Activated naive CD8-positive, alpha-beta T cell (primary cell): ENCODE measurements at regions not wholly inside any gene's neighbourhood (a gene's known extent, or its start where the extent isn't known, plus 50 kb on each side); places are given as distances from the start of the nearest gene placed in this dataset.

Experiments
- H3K27ac Mint-ChIP-seq: one replicate; pipeline ENCODE4 v1.8.0; 2021; ENCODE audit warnings: mixed read lengths
- H3K27me3 Mint-ChIP-seq: one replicate; pipeline ENCODE4 v1.8.0; 2021; ENCODE audit warnings: mixed read lengths
- H3K36me3 Mint-ChIP-seq: one replicate; pipeline ENCODE4 v1.8.0; 2021; ENCODE audit warnings: mixed read lengths
- H3K4me1 Mint-ChIP-seq: one replicate; pipeline ENCODE4 v1.8.0; 2021; ENCODE audit warnings: low read depth, mixed read lengths
- H3K4me3 Mint-ChIP-seq: one replicate; pipeline ENCODE4 v1.8.0; 2021; ENCODE audit warnings: mild to moderate bottlenecking, mixed read lengths
- H3K9me3 Mint-ChIP-seq: one replicate; pipeline ENCODE4 v1.8.0; 2021; ENCODE audit warnings: low read depth, mixed read lengths

DNA sequence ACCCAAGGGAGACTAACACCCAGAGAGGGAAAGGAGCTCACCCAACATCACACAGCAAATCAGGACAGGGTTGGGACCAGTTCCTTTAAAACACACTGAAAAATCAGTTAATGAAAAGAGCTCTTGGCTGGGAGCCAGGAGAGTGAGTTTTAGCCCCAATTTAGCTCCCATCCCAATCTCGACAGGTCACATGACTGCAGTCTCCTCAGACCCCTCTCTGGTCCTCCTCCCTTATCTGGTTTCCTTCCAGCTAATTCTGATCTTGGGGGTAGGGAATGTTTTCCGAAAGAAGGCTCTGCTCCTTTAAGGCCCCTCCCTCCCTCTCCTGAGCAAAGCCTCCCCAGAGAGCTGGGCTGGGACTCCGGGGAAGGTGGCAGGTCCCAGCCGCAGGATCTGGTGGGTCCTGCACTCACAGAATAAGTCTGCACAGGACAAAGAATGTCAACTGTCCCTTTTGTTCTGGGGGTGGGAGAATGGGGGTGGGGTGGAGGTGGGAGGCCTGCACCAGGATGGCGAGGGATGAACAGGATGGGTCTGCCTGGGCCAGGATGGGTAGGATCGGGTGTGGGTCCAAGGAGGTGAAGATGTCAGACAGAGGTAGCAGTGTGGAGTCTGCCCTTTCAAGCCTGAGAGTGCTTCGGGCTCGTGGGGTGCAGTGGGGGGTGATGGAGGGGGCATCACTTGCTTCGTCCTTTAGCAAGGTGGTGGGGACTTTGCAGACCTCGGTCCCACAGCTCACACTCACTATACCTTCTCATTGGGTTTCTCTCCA is 57.3 kb upstream of the SSBP3 start:
- Mint-ChIP-seq H3K9me3 (no peaks in the 10 kb centered on the region), H3K4me1 (peaks cover 40% of the 10 kb centered on the region), H3K36me3 (no peaks in the 10 kb centered on the region), H3K27me3 (no peaks in the 10 kb centered on the region), H3K27ac (peak overlapping the region; percentile 5), H3K4me3 (no peak overlapping the region)

DNA sequence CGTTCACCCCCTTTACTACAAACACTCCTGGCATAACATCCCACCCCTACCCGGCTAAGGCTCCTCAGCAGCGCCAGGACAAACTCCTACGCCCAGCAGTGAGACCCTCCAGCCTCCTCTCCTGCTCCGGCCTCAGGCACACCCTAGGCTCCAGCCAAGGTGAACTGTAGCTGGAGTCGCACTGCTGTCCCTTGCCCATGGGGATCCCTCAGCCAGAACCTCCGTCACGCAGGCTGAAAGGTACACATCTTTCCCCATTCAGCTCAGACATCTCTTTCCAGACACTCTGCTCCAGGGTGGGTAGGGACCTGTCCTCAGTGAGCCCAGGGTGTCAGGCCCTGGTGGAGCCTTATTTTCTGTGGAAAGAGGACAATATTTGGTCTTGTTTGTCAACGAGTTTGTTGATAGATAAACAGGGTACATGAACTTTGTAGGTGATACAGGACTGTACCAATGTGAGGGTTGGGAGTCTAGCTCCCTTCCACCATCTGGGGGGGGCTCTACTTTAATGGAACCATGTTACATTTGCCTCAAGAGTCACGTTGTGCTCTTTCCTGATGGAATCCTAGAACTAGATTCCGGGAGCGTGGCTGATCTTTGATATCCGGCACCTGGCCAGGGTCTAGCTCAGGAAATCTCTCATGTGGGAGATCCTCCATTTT is 56.5 kb upstream of the SSBP3 start:
- Mint-ChIP-seq H3K9me3 (no peaks in the 10 kb centered on the region), H3K36me3 (no peaks in the 10 kb centered on the region), H3K4me3 (no peak overlapping the region), H3K4me1 (peaks cover 43% of the 10 kb centered on the region), H3K27me3 (no peaks in the 10 kb centered on the region), H3K27ac (peak overlapping the region; percentile 5)

DNA sequence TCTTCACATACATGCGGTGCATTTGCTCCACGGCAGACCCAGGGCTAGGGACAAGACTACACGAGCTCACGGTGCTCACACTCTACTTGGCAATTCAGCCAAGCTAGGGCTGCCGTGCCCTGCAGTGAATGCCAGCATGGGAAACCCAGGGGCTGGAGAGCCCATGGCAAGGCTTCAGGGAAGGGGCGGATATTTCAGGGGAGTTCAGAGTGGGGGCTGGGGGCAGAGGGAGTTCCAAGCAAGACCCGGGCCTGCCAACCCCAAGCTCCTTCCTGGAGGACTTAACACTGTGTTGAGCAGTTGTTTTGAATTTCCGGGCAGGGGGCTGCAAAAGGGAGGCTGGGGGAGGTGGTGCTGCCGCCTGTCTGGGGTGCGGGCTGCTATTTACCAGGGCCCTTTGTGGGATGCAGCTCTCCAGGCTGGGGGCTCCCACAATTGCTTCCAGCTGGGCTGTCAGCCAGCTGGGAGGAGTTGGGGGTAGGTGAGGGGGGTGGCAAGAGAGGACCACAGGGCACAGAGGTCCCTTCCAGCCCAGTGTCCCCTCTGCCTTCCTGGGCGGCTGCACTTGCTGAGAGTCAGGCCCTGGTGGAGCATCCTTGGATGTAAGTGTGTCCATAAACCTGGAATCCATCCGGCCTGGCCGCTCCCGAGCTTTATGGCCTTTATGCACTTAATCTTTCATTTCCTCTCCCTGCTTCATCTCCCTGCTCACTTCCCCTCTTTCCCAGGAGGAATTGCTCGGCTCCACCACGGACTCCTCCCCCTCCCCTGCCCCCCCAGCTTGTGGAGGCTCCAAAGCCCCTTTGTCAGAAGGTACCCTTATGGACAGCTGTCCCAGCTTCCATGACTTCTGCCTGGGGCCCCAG is 55.8 kb upstream of the SSBP3 start:
- Mint-ChIP-seq H3K36me3 (no peaks in the 10 kb centered on the region), H3K27me3 (no peaks in the 10 kb centered on the region), H3K9me3 (no peaks in the 10 kb centered on the region), H3K4me1 (peaks cover 43% of the 10 kb centered on the region), H3K27ac (peak overlapping the region; percentile 5), H3K4me3 (no peak overlapping the region)

DNA sequence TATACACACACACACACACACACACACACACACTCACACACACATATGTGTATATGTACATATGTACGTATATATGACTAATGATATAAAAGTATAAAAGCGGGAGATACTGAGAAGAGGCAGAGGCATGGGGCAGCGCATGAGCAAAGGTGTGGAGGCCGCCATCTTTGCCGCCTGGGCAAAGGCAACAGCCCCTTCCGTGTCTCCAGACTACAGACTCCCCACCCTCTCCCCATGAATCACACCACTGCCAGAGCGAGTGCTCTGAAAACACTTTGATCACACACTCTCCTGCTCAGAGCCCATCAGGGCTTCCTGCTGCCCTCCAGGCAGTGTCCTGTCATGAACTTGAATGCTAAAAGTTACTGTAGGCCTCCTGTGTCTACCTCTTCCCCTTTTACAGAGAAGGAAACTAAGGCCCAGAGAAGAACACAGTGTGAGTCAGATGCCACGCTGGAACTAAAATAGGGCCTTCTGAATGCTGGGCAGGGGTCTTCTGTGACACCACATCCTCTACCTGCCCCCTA is 54.7 kb upstream of the SSBP3 start:
- peaks cover 43% of the 10 kb centered on the region for H3K4me1 Mint-ChIP-seq

DNA sequence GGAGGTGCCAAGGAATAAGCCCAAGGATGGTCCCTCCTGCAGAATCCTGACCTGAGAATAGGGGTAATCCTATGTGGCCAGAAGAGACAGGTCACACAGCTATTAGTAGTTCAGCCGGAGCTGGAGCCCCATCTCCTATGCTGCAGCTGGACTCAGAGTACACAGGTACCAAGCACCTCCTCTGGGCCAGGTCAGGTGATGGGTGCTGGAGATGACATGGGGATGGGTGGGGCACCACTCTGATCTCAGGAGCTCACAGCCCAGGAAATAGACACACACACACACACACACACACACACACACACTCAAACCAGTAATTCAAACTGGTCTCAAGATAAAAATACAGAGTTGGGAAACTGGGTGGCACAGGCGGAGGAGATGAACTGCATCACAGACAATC is 54.2 kb upstream of the SSBP3 start:
- H3K9me3 Mint-ChIP-seq = no peaks in the 10 kb centered on the region

More for the DNA sequence above, 54.7 kb upstream of the SSBP3 start:
- Mint-ChIP-seq H3K27ac (peak overlapping the region; percentile 83), H3K27me3 (no peaks in the 10 kb centered on the region), H3K9me3 (no peaks in the 10 kb centered on the region), H3K4me3 (no peak overlapping the region), H3K36me3 (no peaks in the 10 kb centered on the region)

DNA sequence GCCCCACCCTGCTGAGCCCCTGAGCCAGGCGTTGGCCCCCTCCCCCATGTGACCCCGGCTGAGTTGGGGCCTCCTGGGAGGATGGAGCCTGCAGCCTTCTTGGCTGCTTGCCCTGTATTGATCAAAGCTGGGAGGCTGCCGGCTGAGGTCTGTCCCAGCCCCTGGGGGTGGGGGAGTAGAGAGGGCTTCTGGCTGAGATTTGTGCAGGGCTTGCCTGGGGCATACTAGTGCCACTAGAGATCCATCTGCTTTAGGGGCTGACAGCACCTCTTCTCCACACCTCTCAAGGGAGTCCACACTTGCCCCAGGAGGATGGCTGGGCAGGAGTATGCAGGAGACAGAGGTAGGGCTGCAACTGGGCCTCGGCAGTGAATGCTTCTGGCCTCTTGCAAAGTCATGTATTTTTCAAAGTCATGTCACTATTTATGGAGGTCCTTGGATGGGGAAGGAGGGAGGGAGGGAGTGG is 53.6 kb upstream of the SSBP3 start:
- Mint-ChIP-seq H3K9me3 (no peaks in the 10 kb centered on the region), H3K4me3 (peak overlapping the region; percentile 21), H3K36me3 (no peaks in the 10 kb centered on the region), H3K27ac (peak overlapping the region; percentile 22), H3K27me3 (no peaks in the 10 kb centered on the region), H3K4me1 (peaks cover 41% of the 10 kb centered on the region)

More for the DNA sequence above, 54.2 kb upstream of the SSBP3 start:
- Mint-ChIP-seq H3K27me3 (no peaks in the 10 kb centered on the region), H3K4me3 (peak overlapping the region; percentile 21), H3K36me3 (no peaks in the 10 kb centered on the region), H3K27ac (no peak overlapping the region), H3K4me1 (peaks cover 42% of the 10 kb centered on the region)

DNA sequence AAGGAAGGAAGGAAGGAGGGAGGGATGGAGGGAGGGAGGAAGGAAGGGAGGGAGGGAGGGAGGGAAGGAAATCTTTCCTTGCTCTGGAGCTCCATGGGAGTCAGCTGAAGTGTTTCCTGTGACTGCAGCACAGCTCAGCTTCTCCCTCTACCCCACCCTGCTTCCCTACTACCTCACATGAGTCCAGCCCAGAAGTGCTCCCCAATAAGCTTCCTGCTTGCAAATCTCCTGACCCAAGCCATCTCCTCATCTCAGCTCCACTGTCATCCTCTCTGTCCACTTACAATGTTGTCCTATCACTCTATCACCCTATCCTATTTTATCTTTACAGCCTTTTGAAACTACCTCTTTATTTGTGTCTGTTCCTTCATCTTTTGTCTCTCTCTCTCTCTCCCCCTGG is 52.9 kb upstream of the SSBP3 start:
- peak overlapping the region; percentile 72 for H3K27ac Mint-ChIP-seq
- no peaks in the 10 kb centered on the region for H3K36me3 Mint-ChIP-seq
- peak overlapping the region; percentile 21 for H3K4me3 Mint-ChIP-seq
- peaks cover 35% of the 10 kb centered on the region for H3K4me1 Mint-ChIP-seq
- H3K9me3 Mint-ChIP-seq = no peaks in the 10 kb centered on the region
- no peaks in the 10 kb centered on the region for H3K27me3 Mint-ChIP-seq

DNA sequence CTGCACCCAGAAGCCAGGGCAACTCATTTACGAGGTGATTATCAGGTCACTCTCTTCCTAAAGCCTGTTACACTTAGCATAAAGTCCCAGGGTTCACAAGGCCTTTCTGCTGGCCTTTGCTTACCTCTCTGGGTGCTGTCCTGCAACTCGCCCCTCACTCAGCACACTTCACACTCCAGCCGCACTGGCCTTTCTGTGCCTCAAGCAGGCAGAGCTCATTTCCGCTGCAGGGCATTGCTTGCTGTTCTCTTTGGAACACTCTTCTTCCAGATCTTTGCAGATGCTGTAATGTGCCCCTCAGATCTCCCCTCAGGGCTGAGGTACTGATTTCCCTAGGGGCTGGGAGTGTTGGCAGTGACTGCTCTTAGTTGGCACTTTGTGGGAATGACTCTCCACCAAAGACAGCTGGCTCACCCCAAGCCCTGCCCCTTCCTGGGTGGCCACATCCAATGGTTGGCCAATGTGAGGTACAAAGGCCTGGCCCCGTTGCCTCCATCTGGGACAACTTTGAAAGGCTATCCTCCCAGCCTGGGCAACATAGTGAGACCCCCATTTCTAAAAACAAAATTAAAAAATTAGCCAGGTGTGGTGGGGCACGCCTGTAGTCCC is 50.8 kb upstream of the SSBP3 start:
- Mint-ChIP-seq H3K9me3 (no peaks in the 10 kb centered on the region), H3K4me1 (peaks cover 28% of the 10 kb centered on the region), H3K4me3 (no peak overlapping the region), H3K27ac (no peak overlapping the region), H3K27me3 (no peaks in the 10 kb centered on the region), H3K36me3 (peaks cover 2% of the 10 kb centered on the region)

DNA sequence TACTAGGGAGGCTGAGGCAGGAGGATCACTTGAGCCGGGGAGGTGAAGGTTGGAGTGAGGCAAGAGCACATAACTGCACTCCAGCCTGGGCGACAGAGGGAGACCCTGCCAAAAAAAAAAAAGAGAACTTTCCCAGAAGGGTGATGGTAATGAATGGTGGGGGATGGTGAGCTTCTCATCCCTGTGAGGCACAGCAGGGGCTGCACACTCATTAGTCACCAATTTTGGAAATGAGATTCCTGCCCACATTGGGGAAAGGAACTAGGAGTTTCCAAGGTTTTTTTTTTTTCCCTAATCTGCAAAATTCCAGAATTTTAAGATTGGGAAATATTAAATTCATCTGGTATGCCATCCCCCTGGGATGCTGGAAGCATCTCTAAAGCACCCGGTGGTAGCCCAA is 50.2 kb upstream of the SSBP3 start:
- peaks cover 2% of the 10 kb centered on the region for H3K36me3 Mint-ChIP-seq
- no peaks in the 10 kb centered on the region for H3K27me3 Mint-ChIP-seq
- H3K4me1 Mint-ChIP-seq = peaks cover 24% of the 10 kb centered on the region
- H3K4me3 Mint-ChIP-seq = no peak overlapping the region
- no peaks in the 10 kb centered on the region for H3K9me3 Mint-ChIP-seq
- H3K27ac Mint-ChIP-seq = no peak overlapping the region
